HG03558 (cell line): ENCODE measurements at regions not wholly inside any gene's neighbourhood (a gene's known extent, or its start where the extent isn't known, plus 50 kb on each side); places are given as distances from the start of the nearest gene placed in this dataset.

Source experiments
- ATAC-seq: cut with Tn5 transposase; IDR thresholded peaks from one replicate; pipeline ENCODE4 v1.9.1; 2021; ENCODE audit warnings: moderate number of reproducible peaks; ENCODE audit not compliant: unreplicated experiment; ENCODE audit errors: extremely low read depth

GRCh38 chr2:76599732-76600368 is 889.1 kb upstream of the GCFC2 start:
- ATAC-seq: peak; percentile 89

- ATAC-seq: no peak
Observed at GRCh38 chr2:76584474-76584873, 873.8 kb upstream of the GCFC2 start.

DNA sequence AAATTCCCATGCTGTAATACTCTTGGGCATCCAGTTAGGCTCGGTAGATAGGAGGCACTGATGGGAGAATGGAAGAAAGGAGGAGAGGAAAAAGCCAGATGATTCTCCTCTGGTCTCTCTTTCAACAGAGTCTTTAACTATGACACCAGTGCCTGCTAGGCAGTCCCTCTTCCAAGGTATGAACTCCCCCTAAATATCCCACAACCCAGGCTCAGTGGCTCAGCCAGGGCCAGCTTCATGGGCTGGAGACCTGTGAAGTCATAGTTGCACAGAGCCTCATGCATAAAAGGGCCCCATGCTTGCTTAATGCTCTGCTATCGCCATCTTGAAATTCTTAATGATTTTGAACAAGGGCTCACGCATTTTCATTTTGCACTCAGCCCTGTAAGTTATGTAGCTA is 869.2 kb upstream of the GCFC2 start:
- ATAC-seq: no peak

DNA sequence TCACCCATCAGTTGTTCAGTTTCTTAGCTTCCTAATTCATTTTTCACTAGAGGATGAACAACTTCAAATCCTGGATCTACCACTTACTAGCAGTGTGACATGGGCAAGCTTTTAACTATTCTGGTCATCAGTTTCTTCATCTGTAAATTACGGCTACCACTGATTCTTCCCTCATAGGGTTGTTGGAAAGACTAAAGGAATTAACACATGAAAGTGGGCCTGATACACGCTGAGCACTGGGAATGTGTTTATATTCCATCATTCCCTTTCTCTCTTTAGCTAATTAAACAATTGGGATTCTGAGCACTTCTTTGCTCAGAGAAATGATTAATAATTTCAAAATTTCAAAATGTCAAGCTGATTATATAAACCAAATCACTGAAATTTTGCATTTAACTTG is 862.3 kb upstream of the GCFC2 start:
- ATAC-seq: no peak

DNA sequence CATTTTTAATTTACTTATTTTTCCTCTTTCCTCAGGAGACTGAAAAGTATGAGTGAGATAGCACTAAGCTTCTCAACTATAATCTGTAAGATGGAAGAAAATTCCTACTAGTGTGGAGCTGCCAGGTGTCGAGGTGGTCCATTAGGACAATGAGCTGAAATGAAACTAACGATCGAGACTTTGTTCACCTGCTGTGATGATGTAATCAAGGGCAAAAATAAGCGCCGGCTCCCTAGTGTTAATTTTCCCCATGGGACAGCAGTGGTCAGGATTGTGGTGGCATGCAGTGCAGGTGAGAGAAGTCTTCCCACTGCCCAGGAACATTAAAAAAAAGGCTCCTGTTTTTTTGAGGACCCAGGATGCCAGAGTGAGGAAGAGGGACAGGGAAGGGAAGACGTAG is 859.1 kb upstream of the GCFC2 start:
- no peak for ATAC-seq

GRCh38 chr2:76567478-76567877 is 856.8 kb upstream of the GCFC2 start:
- ATAC-seq: no peak

GRCh38 chr2:76564734-76565133 is 854.0 kb upstream of the GCFC2 start:
- no peak for ATAC-seq

DNA sequence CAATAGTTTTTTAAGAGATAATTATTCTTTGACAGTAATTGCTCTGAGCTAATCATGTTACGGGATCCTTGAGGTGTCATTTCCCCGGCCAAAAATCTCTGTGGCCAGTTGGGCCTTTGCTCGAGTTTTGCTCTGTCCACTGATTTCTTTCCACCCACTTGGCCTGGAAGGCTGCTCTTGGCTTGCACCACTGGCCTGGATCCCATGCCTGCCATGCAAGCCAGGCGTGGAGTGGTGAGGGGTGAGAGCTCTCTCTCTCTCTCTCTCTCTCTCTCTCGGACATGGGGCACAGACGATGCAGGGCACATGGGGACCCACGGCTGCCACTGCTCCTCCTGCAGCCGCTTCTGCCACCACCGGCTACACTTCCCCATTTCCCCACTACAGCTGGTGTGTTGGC is 853.0 kb upstream of the GCFC2 start:
- no peak for ATAC-seq

DNA sequence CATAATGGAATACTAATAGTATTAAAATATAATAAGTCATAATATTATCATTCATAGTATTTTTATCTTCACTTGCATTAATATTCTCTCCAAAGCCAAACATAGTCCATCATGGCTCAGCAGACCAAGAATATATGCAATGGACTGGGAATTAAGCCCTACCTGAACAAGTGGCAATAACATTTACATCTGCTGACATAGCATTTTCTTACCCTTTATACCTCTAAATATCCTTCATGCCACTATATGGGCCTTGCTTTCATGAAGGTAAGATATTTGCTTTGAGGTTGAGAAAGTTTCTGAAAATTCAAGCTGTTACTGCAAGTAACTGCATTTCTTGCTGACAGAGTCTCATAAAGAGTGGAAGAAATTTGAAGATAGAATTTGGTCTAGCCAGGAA is 847.4 kb upstream of the GCFC2 start:
- no peak for ATAC-seq

DNA sequence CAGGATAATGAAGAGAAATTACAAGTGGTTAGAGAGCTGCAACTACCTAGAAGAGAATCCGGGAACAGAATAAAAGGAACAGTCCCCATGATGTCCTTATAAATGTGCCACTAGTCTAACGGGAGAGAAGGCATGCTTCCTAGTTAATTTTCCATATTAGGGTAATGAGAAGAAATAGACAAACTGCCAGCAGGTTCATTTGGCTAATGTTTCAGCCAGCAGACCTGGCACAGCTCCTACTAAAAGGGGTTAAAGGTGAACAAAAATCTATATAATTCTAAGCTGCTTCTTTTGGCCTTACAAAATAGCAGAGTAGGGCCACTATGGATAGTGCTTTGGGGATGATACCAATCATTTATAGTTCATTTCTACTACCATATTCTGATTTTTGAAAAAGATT is 845.3 kb upstream of the GCFC2 start:
- ATAC-seq: no peak

DNA sequence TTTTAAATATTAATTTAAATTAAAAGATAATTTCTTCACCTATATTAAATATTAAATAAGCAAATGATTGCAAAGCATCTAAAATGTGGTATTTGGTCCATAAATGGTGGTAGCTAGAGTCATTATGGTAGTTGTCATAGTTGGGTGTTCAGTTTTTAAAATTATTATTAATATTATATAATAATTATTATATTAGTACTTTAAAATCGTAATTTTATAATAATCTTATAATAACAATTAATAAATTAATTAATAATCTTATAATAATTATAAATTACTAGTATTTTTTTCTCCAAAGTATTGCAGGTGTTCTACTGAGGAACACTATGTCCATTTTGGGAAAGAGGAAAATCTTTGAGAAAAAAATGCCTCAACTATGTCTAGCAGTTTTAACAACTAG is 835.5 kb upstream of the GCFC2 start:
- ATAC-seq: no peak

DNA sequence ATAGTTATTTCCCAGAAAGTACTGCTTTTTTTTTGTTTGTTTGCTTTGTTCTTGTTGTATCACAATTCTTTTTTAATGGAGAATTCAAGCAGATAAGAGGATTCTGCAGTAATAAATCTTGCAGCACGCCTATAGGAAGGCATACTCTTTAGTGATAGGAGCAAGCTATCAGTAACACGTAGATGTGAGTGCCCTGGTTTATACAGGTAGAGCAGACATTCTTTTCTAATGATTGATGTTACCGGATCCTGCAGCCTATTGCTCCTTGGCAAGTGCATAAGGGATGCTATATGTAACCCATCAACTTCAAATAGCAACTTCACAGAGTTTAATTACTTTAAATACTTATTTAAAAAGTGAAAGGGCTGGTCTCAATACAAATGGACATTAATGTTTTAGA is 834.2 kb upstream of the GCFC2 start:
- ATAC-seq: no peak

- ATAC-seq: no peak
Observed at GRCh38 chr2:76517574-76517909, 806.8 kb upstream of the GCFC2 start.

DNA sequence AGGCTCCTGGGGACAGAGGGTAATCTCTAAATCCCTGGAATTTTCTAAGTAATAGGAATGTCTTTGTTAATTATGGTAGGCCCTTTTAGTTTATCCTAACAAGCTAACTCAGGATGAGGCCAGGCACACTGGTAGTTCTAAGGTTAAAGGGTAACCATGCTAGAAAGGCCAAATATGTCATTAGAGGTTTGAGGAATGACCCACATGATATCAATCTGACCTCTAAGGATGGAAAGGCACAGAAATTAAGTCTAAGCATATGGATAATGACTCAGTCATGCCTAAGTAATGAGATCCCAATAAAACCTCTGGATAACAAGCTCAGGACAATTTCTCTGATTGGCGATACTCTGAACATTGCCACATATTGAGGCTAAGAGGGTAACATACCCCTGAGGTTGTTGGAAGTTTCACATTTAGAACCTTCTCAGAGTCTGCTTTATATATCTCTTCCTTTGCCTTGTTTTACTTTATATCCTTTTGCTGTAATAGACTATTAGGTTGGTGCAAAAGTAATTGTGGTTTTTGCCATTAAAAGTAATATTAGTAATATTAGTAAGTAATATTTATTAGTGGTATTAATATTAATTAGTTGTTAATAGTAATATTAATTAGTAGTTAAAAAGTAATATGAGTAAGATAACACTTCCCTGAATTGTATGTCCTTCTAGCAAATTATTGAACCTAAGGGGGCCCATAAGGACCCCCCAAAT is 806.3 kb upstream of the GCFC2 start:
- no peak for ATAC-seq

- ATAC-seq: no peak
Observed at GRCh38 chr2:76512201-76512820, 801.6 kb upstream of the GCFC2 start.

- ATAC-seq: no peak
Observed at GRCh38 chr2:76506538-76506937, 795.8 kb upstream of the GCFC2 start.

- no peak for ATAC-seq
Observed at GRCh38 chr2:76501641-76502040, 790.9 kb upstream of the GCFC2 start.

GRCh38 chr2:76498360-76498759 is 787.6 kb upstream of the GCFC2 start:
- ATAC-seq: no peak

DNA sequence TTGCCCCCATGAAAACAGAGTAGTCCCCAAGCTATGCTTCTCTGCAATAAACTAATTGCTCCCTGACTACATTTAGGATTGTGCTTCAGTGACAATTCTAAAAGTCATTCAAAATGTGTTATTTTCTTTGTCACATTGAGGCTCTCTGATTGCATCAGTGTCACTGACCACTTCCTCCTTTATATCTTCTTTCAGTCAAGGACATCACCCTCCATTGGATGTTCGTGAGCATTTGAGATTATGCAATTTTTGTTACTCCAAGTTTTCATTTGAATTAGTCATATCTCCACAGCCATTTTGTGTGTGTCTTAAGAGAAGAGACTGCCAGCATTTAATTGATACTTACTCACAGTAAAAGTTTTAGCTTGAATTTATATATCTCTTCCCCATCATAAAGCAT is 780.8 kb upstream of the GCFC2 start:
- no peak for ATAC-seq

- ATAC-seq: no peak
Observed at GRCh38 chr2:76478266-76479035, 767.7 kb upstream of the GCFC2 start.

- no peak for ATAC-seq
Observed at GRCh38 chr2:76472946-76473345, 762.2 kb upstream of the GCFC2 start.
